Progenitor cell of endocrine pancreas (in vitro differentiated cells): ENCODE measurements at regions not wholly inside any gene's neighbourhood (a gene's known extent, or its start where the extent isn't known, plus 50 kb on each side); places are given as distances from the start of the nearest gene placed in this dataset.

Experiments used
- DNase-seq: peaks from one replicate; pipeline ENCODE4 v3.0.0; 2021; ENCODE audit warnings: low spot score; ENCODE audit not compliant: unreplicated experiment
- H3K27ac Mint-ChIP-seq: 2 replicates; pipeline ENCODE4 v1.8.0; 2021; ENCODE audit warnings: mild to moderate bottlenecking, moderate library complexity, mixed read lengths
- H3K27me3 Mint-ChIP-seq: 2 replicates; pipeline ENCODE4 v1.8.0; 2021; ENCODE audit warnings: mixed read lengths
- H3K36me3 Mint-ChIP-seq: 2 replicates; pipeline ENCODE4 v1.8.0; 2022; ENCODE audit warnings: mixed read lengths; ENCODE audit not compliant: insufficient read depth
- H3K4me1 Mint-ChIP-seq: 2 replicates; pipeline ENCODE4 v1.8.0; 2021; ENCODE audit warnings: low read depth, mixed read lengths
- H3K4me3 Mint-ChIP-seq: 2 replicates; pipeline ENCODE4 v1.8.0; 2021; ENCODE audit warnings: low read depth, mild to moderate bottlenecking, moderate library complexity, mixed read lengths
- H3K9me3 Mint-ChIP-seq: 2 replicates; pipeline ENCODE4 v1.8.0; 2021; ENCODE audit warnings: low read depth, mixed read lengths
- CTCF ChIP-seq: fragments of 200-600 bp; sonication (generic); IDR thresholded peaks from one replicate; pipeline ENCODE4 v1.5.0; 2021; ENCODE audit warnings: antibody characterized with exemption, mild to moderate bottlenecking; ENCODE audit not compliant: unreplicated experiment

GRCh38 chr2:45131587-45131986 is 122.3 kb upstream of the SIX2 start:
- H3K36me3 Mint-ChIP-seq = no peaks in the 10 kb centered on the region
- H3K4me1 Mint-ChIP-seq = peaks cover 3% of the 10 kb centered on the region
- TF ChIP-seq CTCF = no peak
- H3K27me3 Mint-ChIP-seq = peaks cover 3% of the 10 kb centered on the region
- DNase-seq = no peak
- no peak overlapping the region for H3K4me3 Mint-ChIP-seq
- H3K27ac Mint-ChIP-seq = no peak overlapping the region
- peaks cover 2% of the 10 kb centered on the region for H3K9me3 Mint-ChIP-seq

GRCh38 chr2:45130736-45131135 is 121.5 kb upstream of the SIX2 start:
- no peaks in the 10 kb centered on the region for H3K27me3 Mint-ChIP-seq
- peaks cover 2% of the 10 kb centered on the region for H3K9me3 Mint-ChIP-seq
- H3K36me3 Mint-ChIP-seq = no peaks in the 10 kb centered on the region
- H3K4me1 Mint-ChIP-seq = peaks cover 3% of the 10 kb centered on the region
- no peak overlapping the region for H3K4me3 Mint-ChIP-seq
- no peak for TF ChIP-seq CTCF
- no peak for DNase-seq
- H3K27ac Mint-ChIP-seq = no peak overlapping the region

DNA sequence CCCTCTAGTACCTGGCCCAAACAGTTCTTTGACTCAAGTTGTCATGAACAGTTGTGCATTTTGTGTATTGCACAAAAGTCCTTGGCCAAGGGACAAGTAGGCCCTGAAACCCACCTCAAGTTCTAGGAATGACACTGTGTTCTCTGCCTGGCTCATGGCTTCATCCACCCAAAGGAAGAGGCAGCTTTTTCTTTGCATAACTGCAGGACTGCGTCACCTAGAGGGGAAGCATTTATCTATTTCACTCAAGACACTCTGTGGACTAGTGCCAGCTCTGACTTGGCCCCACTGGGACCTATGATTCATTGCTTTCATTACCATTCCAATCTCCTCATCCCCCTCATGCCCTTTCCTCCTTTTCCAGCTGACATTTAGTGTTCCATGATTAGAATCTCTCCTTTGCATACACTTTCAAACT is 119.3 kb upstream of the SIX2 start:
- Mint-ChIP-seq H3K36me3 (no peaks in the 10 kb centered on the region), H3K27ac (no peak overlapping the region), H3K9me3 (no peaks in the 10 kb centered on the region), H3K4me1 (no peaks in the 10 kb centered on the region), H3K27me3 (no peaks in the 10 kb centered on the region), H3K4me3 (no peak overlapping the region)
- no peak for DNase-seq
- no peak for TF ChIP-seq CTCF

- no peak overlapping the region for H3K27ac Mint-ChIP-seq
- no peaks in the 10 kb centered on the region for H3K4me1 Mint-ChIP-seq
- no peaks in the 10 kb centered on the region for H3K27me3 Mint-ChIP-seq
- H3K4me3 Mint-ChIP-seq = no peak overlapping the region
- H3K9me3 Mint-ChIP-seq = no peaks in the 10 kb centered on the region
- DNase-seq = no peak
- no peaks in the 10 kb centered on the region for H3K36me3 Mint-ChIP-seq
- no peak for TF ChIP-seq CTCF
Observed at GRCh38 chr2:45127891-45128290, 118.6 kb upstream of the SIX2 start.

GRCh38 chr2:45127321-45127720 is 118.1 kb upstream of the SIX2 start:
- H3K4me3 Mint-ChIP-seq = no peak overlapping the region
- no peak for DNase-seq
- no peaks in the 10 kb centered on the region for H3K27me3 Mint-ChIP-seq
- no peak overlapping the region for H3K27ac Mint-ChIP-seq
- H3K9me3 Mint-ChIP-seq = no peaks in the 10 kb centered on the region
- H3K4me1 Mint-ChIP-seq = no peaks in the 10 kb centered on the region
- no peak for TF ChIP-seq CTCF
- H3K36me3 Mint-ChIP-seq = no peaks in the 10 kb centered on the region

GRCh38 chr2:45125232-45125631 is 116.0 kb upstream of the SIX2 start:
- H3K27me3 Mint-ChIP-seq = no peaks in the 10 kb centered on the region
- no peak for TF ChIP-seq CTCF

More at GRCh38 chr2:45125232-45125631, 116.0 kb upstream of the SIX2 start:
- Mint-ChIP-seq H3K4me1 (no peaks in the 10 kb centered on the region), H3K36me3 (no peaks in the 10 kb centered on the region), H3K27ac (no peak overlapping the region), H3K4me3 (no peak overlapping the region), H3K9me3 (no peaks in the 10 kb centered on the region)
- no peak for DNase-seq
